Kidney (tissue), 13 donors: ENCODE measurements at regions not wholly inside any gene's neighbourhood (a gene's known extent, or its start where the extent isn't known, plus 50 kb on each side); places are given as distances from the start of the nearest gene placed in this dataset.
A peak's percentile ranks its signal among the peaks of the same experiment; 100 is the strongest.
"Not testable (repeated sequence)": the region's sequence is repeated elsewhere in the genome, so short reads cannot be mapped to it uniquely, and the experiment has no call there.

Experiments used
- DNase-seq, 5 donors: peaks; one replicate each; pipeline ENCODE4 v3.0.0-alpha.2; 2013 to 2020
- FAIRE-seq: peaks from 2 replicates; lab custom pipeline; 2012; peaks lifted over from hg19 to GRCh38; lab: Jason Lieb, UNC
- H3K27ac ChIP-seq, 2 donors: one replicate each; pipeline ENCODE4 v1.7.0; 2013; ENCODE audit warnings: low read depth in 2 of 2, low read length in 2 of 2, inconsistent platforms in 1 of 2
- H3K27me3 ChIP-seq: one replicate; pipeline ENCODE4 v1.7.1; 2013; ENCODE audit warnings: low read length, inconsistent platforms; ENCODE audit not compliant: control insufficient read depth, insufficient read depth
- H3K36me3 ChIP-seq, 3 donors: one replicate each; pipeline versions ENCODE4 v1.7.0 to v1.7.1; 2013; ENCODE audit warnings: low read length in 3 of 3, control low read depth in 1 of 3, inconsistent platforms in 1 of 3; ENCODE audit not compliant: insufficient read depth in 3 of 3, control insufficient read depth in 2 of 3
- H3K4me1 ChIP-seq, 3 donors: one replicate each; pipeline versions ENCODE4 v1.7.0 to v1.7.1; 2013; ENCODE audit warnings: low read length in 3 of 3, inconsistent platforms in 1 of 3, low read depth in 1 of 3; ENCODE audit not compliant: control insufficient read depth in 2 of 3, insufficient read depth in 2 of 3
- H3K4me3 ChIP-seq, 3 donors: one replicate each; pipeline versions ENCODE4 v1.7.0 to v1.8.1; 2013; ENCODE audit warnings: low read length in 3 of 3, control low read depth in 1 of 3, inconsistent platforms in 1 of 3
- H3K9ac ChIP-seq, 3 donors: one replicate each; pipeline versions ENCODE4 v1.7.0 to v1.7.1; 2013; ENCODE audit warnings: low read length in 3 of 3, control low read depth in 1 of 3, inconsistent platforms in 1 of 3
- H3K9me3 ChIP-seq, 3 donors: one replicate each; pipeline versions ENCODE4 v1.7.0 to v1.7.1; 2013; ENCODE audit warnings: low read length in 3 of 3, control low read depth in 1 of 3, inconsistent platforms in 1 of 3; ENCODE audit not compliant: control insufficient read depth in 2 of 3, insufficient read depth in 1 of 3
- CTCF ChIP-seq: IDR thresholded peaks from 3 replicates; pipeline ENCODE4 v1.5.1; 2012; ENCODE audit warnings: mild to moderate bottlenecking, moderate library complexity, borderline replicate concordance; ENCODE audit not compliant: insufficient read depth; ENCODE audit errors: extremely low read depth
- intact Hi-C: fragments of 100-400 bp; cut with DNase I; formaldehyde crosslinking; loops from one replicate; pipeline ENCODE4 v1.11.1; 2022
- donor health status: control.
- donor health status: control.
- donor health status: control.
- donor health status: control.
- donor health status: control.
- donor health status: DM: yes; HTN: yes; CAD: no.
- donor health status: Normal renal cell carcinoma (clear cell type).

- no peaks in the 10 kb centered on the region for H3K27me3 ChIP-seq
- intact Hi-C loops, result no loop called here
- H3K9ac ChIP-seq, result no peak overlapping the region
- no peak for TF ChIP-seq CTCF
- FAIRE-seq (no peak), DNase-seq (no peak)
- no peak overlapping the region for H3K27ac ChIP-seq
- H3K9me3 ChIP-seq, result no peaks in the 10 kb centered on the region
- no peak overlapping the region for H3K4me3 ChIP-seq
- H3K36me3 ChIP-seq, result no peaks in the 10 kb centered on the region
- H3K4me1 ChIP-seq, result no peaks in the 10 kb centered on the region
These were observed 402.7 kb downstream of the LTN1 start for GRCh38 chr21:28590026-28590425.

- Histone ChIP-seq H3K4me3 (no peak overlapping the region), H3K36me3 (no peaks in the 10 kb centered on the region), H3K9me3 (no peaks in the 10 kb centered on the region), H3K27ac (no peak overlapping the region), H3K4me1 (no peaks in the 10 kb centered on the region), H3K9ac (no peak overlapping the region), H3K27me3 (no peaks in the 10 kb centered on the region)
- FAIRE-seq, result no peak
- no peak for DNase-seq
- TF ChIP-seq CTCF, result no peak
- intact Hi-C loops, result no loop called here
These were observed 403.7 kb downstream of the LTN1 start for GRCh38 chr21:28588997-28589396.

- no peaks in the 10 kb centered on the region for H3K9me3 ChIP-seq
- intact Hi-C loops, result no loop called here
- H3K36me3 ChIP-seq, result no peaks in the 10 kb centered on the region
- no peak for TF ChIP-seq CTCF
- H3K4me3 ChIP-seq, result no peak overlapping the region
- no peak overlapping the region for H3K9ac ChIP-seq
- no peak for FAIRE-seq
- no peaks in the 10 kb centered on the region for H3K4me1 ChIP-seq
- no peaks in the 10 kb centered on the region for H3K27me3 ChIP-seq
- H3K27ac ChIP-seq, result no peak overlapping the region
- DNase-seq, result no peak
These were observed 404.9 kb downstream of the LTN1 start for GRCh38 chr21:28587748-28588147.

- no peaks in the 10 kb centered on the region for H3K4me1 ChIP-seq
- H3K4me3 ChIP-seq, result no peak overlapping the region
- no peak overlapping the region for H3K9ac ChIP-seq
- DNase-seq (no peak), FAIRE-seq (no peak)
- intact Hi-C loops, result no loop called here
- TF ChIP-seq CTCF, result no peak
- H3K27ac ChIP-seq, result no peak overlapping the region
- no peaks in the 10 kb centered on the region for H3K36me3 ChIP-seq
- no peaks in the 10 kb centered on the region for H3K27me3 ChIP-seq
- no peaks in the 10 kb centered on the region for H3K9me3 ChIP-seq
These were observed 410.7 kb downstream of the LTN1 start for GRCh38 chr21:28581976-28582375.

GRCh38 chr21:28581311-28581731, 411.4 kb downstream of the LTN1 start:
- FAIRE-seq, H3K9me3 ChIP-seq, H3K9ac ChIP-seq, H3K36me3 ChIP-seq, H3K27me3 ChIP-seq, H3K4me1 ChIP-seq, intact Hi-C loops, H3K27ac ChIP-seq, H3K4me3 ChIP-seq: not testable (repeated sequence)
- DNase-seq, result peak in 1 of 5 donors; percentile 18
